SK-N-MC (cell line): ENCODE measurements at regions not wholly inside any gene's neighbourhood (a gene's known extent, or its start where the extent isn't known, plus 50 kb on each side); places are given as distances from the start of the nearest gene placed in this dataset.
"Not testable (repeated sequence)": the region's sequence is repeated elsewhere in the genome, so short reads cannot be mapped to it uniquely, and the experiment has no call there.

Experiments
- DNase-seq: peaks from one replicate; pipeline ENCODE4 v3.0.0-alpha.2; 2011; ENCODE audit warnings: low read depth, low spot score
- H3K27ac ChIP-seq: fragments of 200-600 bp; sonication (generic); 2 replicates; pipeline ENCODE4 v1.5.1; 2016; ENCODE audit warnings: mixed run types
- H3K36me3 ChIP-seq: fragments of 200-600 bp; sonication (generic); 2 replicates; pipeline ENCODE4 v1.6.1; 2017; ENCODE audit warnings: antibody characterized with exemption, low read length, mixed read lengths; ENCODE audit not compliant: insufficient read depth
- H3K4me3 ChIP-seq: fragments of 200-600 bp; sonication (generic); 2 replicates; pipeline ENCODE4 v1.5.1; 2016
- H3K9ac ChIP-seq: fragments of 200-600 bp; sonication (generic); 2 replicates; pipeline ENCODE4 v1.8.0; 2017; ENCODE audit warnings: mixed run types, mixed read lengths; ENCODE audit not compliant: insufficient read length
- H3K9me3 ChIP-seq: fragments of 200-600 bp; sonication (generic); 2 replicates; pipeline ENCODE4 v1.6.1; 2017; ENCODE audit warnings: low read depth, mild to moderate bottlenecking, antibody characterized with exemption, low read length, moderate library complexity, mixed read lengths
- EZH2 ChIP-seq: fragments of 200-600 bp; sonication (generic); IDR thresholded peaks from one replicate; pipeline ENCODE4 v1.6.1; 2017; ENCODE audit warnings: antibody characterized with exemption
- FOXP2 ChIP-seq: optimal IDR thresholded peaks from 2 replicates; pipeline ENCODE3; 2011; ENCODE audit warnings: mild to moderate bottlenecking, moderate library complexity; ENCODE audit not compliant: insufficient read depth; ENCODE audit errors: extremely low read length, control extremely low read depth
- POLR2AphosphoS5 ChIP-seq: IDR thresholded peaks from 2 replicates; pipeline ENCODE4 v1.6.1; 2012; ENCODE audit warnings: mild to moderate bottlenecking, low read depth, low read length, borderline replicate concordance

DNA sequence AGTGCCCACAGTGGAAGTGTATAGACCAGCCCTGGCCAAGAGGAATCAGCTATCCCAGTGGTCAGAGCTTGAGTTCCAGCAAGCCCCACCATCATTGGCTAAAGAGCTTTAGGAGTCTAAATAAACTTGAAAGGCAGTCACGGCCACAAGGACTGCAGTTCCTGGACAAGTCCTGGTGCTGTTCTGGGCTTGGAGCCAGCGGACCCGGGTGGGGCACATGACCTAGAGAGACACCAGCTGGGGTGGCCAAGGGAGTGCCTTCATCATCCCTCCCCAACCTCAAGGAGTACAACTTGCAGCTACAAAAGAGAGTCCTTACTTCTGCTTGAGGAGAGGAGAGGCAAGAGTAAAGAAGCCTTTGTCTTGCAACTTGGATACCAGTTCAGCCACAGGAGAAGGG is 439.8 kb upstream of the TMEFF2 start:
- TF ChIP-seq FOXP2 = no peak
- no peak for TF ChIP-seq POLR2AphosphoS5
- no peak for TF ChIP-seq EZH2
- Histone ChIP-seq H3K36me3 (no peaks in the 10 kb centered on the region), H3K9ac (no peak overlapping the region), H3K27ac (no peak overlapping the region), H3K9me3 (no peaks in the 10 kb centered on the region), H3K4me3 (no peak overlapping the region)
- DNase-seq = no peak

DNA sequence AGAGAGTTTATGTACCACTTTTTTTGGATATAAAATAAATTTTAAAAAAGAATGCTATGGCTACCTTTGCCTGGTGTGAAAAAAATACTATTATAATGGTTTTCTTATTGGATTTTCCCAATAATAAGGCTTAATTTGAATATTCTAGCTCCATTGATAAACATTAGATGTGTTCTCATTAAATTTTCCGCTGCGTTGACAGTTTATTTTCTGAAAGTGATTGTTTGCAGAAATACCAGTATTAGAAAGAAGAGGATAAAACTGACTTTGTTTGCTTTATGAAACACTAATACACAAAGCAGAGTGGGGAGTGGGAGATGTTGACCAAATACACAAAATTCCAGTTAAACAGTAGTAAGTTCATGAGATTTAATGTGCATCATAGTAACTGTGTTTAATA is 433.3 kb upstream of the TMEFF2 start:
- Histone ChIP-seq H3K36me3 (no peaks in the 10 kb centered on the region), H3K4me3 (no peak overlapping the region), H3K9me3 (no peaks in the 10 kb centered on the region), H3K9ac (no peak overlapping the region), H3K27ac (no peak overlapping the region)
- DNase-seq = no peak
- no peak for TF ChIP-seq EZH2
- no peak for TF ChIP-seq FOXP2
- TF ChIP-seq POLR2AphosphoS5 = no peak

GRCh38 chr2:192615105-192615504 is 420.4 kb upstream of the TMEFF2 start:
- no peak for DNase-seq
- H3K9me3 ChIP-seq = no peaks in the 10 kb centered on the region
- no peak overlapping the region for H3K9ac ChIP-seq
- no peak overlapping the region for H3K27ac ChIP-seq
- no peak overlapping the region for H3K4me3 ChIP-seq
- TF ChIP-seq POLR2AphosphoS5 = no peak
- TF ChIP-seq FOXP2 = no peak
- no peak for TF ChIP-seq EZH2
- H3K36me3 ChIP-seq = no peaks in the 10 kb centered on the region

DNA sequence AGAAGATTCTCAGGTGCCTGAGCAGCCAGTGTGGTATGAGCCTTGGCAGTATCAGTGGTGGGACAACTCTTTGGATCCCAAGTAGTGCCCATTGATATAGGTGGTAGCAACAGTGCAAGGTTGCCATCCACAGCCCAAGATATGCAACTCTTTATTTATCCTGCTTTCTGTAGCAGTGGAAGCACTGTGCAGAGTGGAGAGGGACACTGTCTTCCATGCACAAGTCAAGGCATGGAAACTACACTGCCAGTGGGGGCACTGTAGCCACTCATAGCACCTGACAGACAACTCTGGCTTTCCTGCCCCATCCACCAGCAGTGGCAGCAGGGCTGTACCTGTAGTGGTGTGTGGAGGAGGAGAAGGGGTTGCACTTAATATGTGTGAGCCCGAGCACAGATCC is 409.6 kb upstream of the TMEFF2 start:
- no peak overlapping the region for H3K4me3 ChIP-seq
- H3K9me3 ChIP-seq = no peaks in the 10 kb centered on the region
- H3K9ac ChIP-seq = no peak overlapping the region
- no peak overlapping the region for H3K27ac ChIP-seq
- no peak for DNase-seq
- no peak for TF ChIP-seq POLR2AphosphoS5
- TF ChIP-seq FOXP2 = no peak
- TF ChIP-seq EZH2 = no peak
- no peaks in the 10 kb centered on the region for H3K36me3 ChIP-seq

GRCh38 chr2:192598649-192599048 is 403.9 kb upstream of the TMEFF2 start:
- H3K4me3 ChIP-seq, H3K36me3 ChIP-seq, H3K9me3 ChIP-seq, DNase-seq, H3K27ac ChIP-seq, H3K9ac ChIP-seq: not testable (repeated sequence)

DNA sequence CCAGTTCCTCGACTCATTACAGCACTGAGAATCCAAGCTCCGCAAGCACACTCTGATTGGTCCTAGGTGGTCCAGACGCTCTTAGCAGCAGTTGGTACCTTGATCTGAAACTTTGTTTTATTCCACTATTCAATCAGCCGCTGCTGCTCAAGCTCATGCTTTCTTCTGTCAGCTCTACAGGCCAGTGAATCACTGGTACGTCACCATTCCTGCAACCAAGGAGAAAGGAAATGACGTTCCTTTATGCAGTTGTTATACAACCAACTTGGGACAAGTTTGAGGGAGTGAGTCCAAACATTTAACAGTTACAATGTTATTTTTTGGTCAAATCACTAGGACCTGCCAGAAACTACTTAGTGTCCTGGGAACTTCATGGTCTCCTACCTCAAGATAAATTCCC is 398.8 kb upstream of the TMEFF2 start:
- Histone ChIP-seq H3K4me3 (no peak overlapping the region), H3K9me3 (no peaks in the 10 kb centered on the region; the same call in 1 of the 2 replicates), H3K9ac (no peak overlapping the region), H3K36me3 (no peaks in the 10 kb centered on the region), H3K27ac (no peak overlapping the region)
- TF ChIP-seq POLR2AphosphoS5 (no peak), EZH2 (no peak), FOXP2 (no peak)
- DNase-seq = no peak

DNA sequence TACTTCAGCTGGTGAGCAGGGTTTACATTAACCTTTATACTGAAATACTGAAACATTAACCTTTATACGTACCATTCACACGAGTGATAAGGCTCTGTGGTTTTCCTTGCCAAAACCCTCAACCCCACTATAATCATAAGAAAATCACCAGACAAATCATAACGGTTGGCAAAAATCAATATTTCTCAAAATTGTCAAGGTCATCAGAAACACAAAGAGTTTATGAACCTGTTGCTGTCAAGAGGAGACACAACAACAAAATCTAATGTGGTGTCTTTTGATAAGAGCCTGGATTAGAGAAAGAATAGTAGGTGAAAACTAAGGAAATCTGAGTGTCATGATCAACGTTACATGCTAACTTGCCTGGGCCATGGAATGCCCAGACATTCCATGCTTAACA is 396.9 kb upstream of the TMEFF2 start:
- Histone ChIP-seq H3K27ac (no peak overlapping the region), H3K36me3 (no peaks in the 10 kb centered on the region), H3K9ac (no peak overlapping the region), H3K4me3 (no peak overlapping the region), H3K9me3 (no peaks in the 10 kb centered on the region; the same call in 1 of the 2 replicates)
- no peak for TF ChIP-seq FOXP2
- TF ChIP-seq EZH2 = no peak
- DNase-seq = no peak

- H3K9ac ChIP-seq = no peak overlapping the region
- no peak overlapping the region for H3K27ac ChIP-seq
- DNase-seq = no peak
- no peaks in the 10 kb centered on the region; the same call in 1 of the 2 replicates for H3K9me3 ChIP-seq
- H3K4me3 ChIP-seq = no peak overlapping the region
- TF ChIP-seq POLR2AphosphoS5 = no peak
- TF ChIP-seq FOXP2 = no peak
- no peaks in the 10 kb centered on the region for H3K36me3 ChIP-seq
These were observed 390.7 kb upstream of the TMEFF2 start for GRCh38 chr2:192585418-192585817.

DNA sequence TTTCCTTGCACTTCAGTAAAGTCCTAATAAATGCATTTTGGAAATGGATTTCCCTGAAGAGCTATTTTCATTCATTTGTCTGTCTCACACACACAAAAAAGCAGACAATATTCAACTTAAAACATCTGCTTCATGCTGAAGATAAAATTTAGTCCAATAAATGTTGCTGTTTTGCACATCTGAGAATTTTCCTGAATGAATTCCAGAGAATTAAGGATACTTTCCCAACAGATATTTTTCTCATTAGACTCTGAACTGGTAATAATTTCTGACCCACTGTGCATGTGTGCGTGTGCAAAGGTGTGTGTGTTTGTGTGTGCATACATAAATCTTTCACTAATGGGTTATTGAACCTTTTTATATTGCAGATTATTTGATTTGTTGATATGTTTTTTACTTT is 390.2 kb upstream of the TMEFF2 start:
- Histone ChIP-seq H3K4me3 (no peak overlapping the region), H3K9ac (no peak overlapping the region), H3K27ac (no peak overlapping the region), H3K36me3 (no peaks in the 10 kb centered on the region), H3K9me3 (no peaks in the 10 kb centered on the region; the same call in 1 of the 2 replicates)
- TF ChIP-seq FOXP2 (no peak), POLR2AphosphoS5 (no peak), EZH2 (no peak)
- DNase-seq = no peak
